ENCODE measurements at regions not wholly inside any gene's neighbourhood (a gene's known extent, or its start where the extent isn't known, plus 50 kb on each side); places are given as distances from the start of the nearest gene placed in this dataset.

DNA sequence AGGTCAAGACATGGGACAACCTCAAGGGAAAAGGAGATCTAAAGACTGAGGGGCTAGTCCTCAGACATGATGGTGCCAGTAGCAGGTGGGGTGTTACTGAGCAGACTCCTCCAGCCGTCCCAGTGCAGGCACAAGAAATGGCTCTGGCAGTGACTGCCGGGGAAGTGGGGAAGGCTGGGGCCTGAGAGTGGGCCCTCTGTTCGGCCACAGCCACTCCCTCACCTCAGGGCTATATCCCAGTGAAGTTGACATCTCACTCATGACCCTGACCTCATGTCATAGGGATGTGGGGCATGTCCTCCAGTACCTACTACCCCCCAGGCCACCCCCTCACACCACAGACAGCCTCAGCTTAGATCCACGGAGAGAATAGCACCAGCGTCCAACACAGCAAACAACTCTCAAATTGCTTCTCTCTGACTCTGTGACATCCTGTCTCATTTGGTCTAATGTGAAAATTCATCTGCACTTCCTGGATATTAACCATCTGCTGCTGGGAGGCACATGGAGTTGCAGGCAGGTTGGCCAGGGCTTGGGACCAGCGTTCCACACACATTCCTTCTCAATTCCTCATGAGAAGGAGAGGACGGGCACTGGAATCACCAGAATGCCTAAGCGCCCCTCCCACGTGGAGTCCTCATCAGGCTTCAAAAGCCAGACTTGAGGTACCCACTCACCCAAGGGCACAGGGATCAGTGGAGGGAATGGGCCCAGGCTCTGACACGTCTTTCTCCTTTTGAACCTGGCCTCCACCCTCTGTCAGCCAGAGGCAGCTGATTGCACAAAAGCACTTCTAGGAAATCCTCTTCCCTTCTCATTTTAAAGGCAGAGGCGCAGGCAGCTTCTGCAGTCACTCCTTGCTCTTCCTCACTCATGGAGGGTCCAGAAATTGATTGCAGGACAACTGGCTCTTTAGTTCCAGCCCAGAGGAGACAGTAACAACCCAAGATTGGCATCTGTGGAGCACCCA is 163.6 kb upstream of the CST7 start:
- TF ChIP-seq, protein P1, sequence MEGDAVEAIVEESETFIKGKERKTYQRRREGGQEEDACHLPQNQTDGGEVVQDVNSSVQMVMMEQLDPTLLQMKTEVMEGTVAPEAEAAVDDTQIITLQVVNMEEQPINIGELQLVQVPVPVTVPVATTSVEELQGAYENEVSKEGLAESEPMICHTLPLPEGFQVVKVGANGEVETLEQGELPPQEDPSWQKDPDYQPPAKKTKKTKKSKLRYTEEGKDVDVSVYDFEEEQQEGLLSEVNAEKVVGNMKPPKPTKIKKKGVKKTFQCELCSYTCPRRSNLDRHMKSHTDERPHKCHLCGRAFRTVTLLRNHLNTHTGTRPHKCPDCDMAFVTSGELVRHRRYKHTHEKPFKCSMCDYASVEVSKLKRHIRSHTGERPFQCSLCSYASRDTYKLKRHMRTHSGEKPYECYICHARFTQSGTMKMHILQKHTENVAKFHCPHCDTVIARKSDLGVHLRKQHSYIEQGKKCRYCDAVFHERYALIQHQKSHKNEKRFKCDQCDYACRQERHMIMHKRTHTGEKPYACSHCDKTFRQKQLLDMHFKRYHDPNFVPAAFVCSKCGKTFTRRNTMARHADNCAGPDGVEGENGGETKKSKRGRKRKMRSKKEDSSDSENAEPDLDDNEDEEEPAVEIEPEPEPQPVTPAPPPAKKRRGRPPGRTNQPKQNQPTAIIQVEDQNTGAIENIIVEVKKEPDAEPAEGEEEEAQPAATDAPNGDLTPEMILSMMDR (IDR thresholded peaks at IDR 0.05) = no peak

DNA sequence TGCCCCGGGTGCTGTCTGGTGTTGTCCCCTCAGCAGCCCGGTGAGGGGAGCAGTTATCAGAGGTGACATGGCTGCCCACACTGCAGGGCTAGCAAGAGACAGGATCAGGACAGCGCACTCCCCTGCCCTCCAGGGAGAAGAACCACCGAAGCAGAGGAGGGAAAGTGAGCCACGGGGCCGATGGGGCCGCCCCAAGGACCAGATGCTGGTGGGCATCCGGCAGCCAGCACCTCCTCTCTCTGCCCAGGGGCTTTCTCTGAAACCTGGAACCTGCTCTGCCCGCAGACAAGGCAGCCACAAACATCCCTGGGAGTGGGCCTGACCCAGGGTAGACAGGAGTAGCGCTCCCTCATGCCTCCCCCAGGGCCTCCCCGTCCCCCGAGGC is 163.0 kb upstream of the CST7 start:
- TF ChIP-seq, protein P1 (IDR thresholded peaks at IDR 0.05) = no peak

DNA sequence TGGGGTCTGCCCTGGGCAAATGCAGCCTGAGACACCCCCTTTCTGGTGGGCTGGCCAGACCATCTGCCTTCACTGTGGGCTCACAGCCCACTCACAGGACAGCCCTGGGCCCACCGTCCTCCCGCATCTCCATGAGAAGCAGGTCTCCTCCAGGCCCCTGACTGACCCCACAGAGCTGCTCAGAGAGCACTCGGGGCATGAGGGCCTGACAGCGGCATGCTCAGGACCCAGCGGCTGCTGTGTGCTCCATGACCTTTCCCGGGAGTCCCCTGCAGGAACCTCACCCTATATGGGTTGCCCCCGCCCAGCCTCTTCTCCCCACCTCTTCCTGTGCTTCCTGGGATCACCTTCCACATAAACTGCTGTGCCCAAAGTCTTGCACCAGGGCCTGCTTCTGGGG is 162.4 kb upstream of the CST7 start:
- TF ChIP-seq, protein P1 (IDR thresholded peaks at IDR 0.05) = no peak

DNA sequence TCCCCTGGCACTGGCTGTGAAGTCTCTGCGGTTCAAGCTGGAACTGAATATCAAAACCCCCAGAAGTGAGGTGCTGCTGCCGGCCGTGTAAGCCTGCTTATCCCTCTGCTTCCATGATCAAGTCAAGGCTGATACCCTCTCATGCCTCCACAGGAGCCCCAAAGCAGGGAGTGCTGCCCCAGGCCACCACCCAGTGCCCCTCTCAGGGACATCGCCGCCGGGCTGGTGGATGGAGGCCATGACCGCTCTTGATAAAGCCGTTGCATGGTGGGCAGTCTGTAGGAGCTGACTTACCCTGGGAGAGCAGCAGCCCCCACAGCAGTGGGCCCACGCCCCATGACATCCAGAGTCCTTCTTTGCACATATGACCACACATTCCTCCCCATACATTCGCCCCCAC is 162.0 kb upstream of the CST7 start:
- TF ChIP-seq, protein P1 (IDR thresholded peaks at IDR 0.05) = no peak

DNA sequence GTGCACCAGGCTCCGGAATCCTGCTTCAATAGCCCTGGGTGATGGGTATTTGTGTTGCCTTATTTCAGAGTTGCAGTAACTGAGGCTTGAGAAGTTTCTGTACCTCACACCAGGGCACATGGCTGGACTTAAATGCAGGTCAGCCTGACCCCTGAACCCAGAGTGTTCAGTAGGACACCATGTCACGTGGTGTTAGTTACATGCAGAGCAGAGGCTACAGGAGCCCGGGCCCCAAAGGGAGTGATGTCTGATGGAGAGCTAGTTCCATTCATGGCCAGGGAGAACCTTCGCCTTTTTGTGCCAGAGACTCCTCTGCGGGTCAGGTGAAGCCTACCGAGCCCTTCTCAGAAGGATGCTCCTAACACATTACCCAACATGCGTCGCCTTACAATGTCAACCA is 161.4 kb upstream of the CST7 start:
- TF ChIP-seq, protein P1 (IDR thresholded peaks at IDR 0.05) = no peak

DNA sequence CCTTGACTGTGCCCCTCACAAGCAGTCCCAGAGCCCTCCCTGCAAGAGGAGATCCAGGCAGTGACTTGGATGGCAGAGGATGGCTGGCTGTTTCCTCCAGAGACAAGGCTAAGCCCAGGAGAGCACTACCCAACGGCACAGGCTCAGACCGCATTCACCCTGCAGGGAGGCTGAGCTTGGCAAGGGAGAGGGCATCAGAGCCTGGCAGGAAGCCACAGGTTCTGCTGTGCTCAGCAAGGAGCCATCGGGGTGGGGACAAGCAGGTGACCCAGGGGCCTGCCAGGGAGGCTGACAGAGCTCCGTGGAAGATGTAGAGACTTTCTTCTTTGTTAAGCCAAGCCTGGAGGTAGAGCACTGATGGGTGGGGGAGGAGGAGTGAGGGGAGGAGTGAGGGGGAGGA is 159.2 kb upstream of the CST7 start:
- TF ChIP-seq, protein P1 (IDR thresholded peaks at IDR 0.05) = no peak

DNA sequence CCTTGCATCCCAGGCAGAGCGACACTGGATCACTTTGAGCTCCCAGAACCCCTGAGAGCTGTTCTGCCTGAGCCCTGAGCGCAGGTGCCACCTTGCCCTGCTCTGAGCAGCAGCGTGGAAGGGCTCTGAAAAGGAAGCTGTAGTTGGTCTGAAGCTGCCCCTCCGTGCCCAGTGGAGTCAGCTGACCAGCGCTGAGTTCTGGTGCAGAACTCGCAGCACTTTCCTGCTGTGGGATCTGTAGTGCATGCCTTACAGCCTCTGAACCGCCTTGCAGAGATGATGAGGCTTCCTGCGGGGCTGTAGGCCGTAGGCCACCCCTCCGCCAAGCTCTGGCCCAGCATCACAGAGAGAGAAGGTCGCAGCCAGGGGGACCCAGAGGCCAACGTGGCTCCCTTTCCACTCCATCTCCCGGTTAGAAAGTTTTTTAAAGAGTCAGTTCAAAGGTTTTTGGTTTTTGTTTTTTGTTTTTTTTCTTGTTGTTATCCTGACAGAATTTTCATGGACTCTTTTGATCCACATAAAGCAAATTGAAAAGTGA is 158.3 kb upstream of the CST7 start:
- TF ChIP-seq, protein P1 (IDR thresholded peaks at IDR 0.05) = no peak

Data from LNCAP (cell line).